LHCN-M2 (cell line): ENCODE measurements at regions not wholly inside any gene's neighbourhood (a gene's known extent, or its start where the extent isn't known, plus 50 kb on each side); places are given as distances from the start of the nearest gene placed in this dataset.
A peak's percentile ranks its signal among the peaks of the same experiment; 100 is the strongest.

Experiments used
- DNase-seq: peaks from one replicate; pipeline ENCODE4 v3.0.0-alpha.2; 2012; ENCODE audit warnings: low read depth

DNA sequence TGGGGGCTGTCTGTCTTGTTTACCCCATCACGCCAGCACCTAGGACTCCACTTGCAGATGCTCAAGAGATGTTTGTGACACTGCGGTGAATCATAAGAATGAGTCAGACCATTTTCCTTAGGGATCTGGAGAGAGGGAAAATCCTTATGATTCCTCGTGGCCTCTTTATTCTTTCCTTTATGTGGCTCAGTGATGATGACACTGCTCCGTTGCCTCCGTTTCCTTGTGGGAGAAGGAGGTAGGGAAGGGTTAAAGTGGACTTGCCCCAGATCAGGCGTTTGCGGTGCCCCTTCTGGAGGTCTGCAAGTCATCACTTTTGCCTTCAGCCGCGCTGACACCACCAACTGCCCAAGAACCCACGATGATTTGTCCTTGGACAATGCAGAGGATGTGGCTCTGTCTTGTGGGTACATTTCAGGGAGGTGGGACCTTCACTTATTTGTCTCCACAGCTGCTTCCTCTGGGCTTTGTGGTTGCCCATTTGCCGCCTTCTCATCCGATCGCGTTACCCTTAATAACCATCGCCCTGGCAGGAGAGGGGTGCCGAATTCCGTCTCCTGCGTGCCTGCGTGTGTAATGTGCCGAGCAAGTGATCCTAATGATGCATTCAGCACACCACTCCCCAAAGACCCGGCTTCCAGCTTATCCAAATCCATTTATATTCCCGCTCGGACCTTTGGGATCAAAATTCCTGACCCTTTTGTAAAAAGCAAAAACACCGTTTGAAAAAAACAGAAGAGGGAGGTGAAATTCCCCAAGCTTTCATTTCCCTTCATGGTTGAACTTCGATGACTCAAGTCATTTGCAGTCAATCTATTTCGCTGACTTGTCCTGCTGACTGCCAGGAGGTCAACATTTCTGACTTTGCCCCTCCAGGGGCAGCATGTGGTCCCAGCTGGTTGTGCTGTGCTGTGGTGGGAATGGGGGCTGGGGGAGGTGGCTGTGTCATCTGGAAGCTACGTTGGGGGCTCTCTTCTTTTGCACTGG, 87.2 kb upstream of the IRX3 start:
- DNase-seq = peak; percentile 100

DNA sequence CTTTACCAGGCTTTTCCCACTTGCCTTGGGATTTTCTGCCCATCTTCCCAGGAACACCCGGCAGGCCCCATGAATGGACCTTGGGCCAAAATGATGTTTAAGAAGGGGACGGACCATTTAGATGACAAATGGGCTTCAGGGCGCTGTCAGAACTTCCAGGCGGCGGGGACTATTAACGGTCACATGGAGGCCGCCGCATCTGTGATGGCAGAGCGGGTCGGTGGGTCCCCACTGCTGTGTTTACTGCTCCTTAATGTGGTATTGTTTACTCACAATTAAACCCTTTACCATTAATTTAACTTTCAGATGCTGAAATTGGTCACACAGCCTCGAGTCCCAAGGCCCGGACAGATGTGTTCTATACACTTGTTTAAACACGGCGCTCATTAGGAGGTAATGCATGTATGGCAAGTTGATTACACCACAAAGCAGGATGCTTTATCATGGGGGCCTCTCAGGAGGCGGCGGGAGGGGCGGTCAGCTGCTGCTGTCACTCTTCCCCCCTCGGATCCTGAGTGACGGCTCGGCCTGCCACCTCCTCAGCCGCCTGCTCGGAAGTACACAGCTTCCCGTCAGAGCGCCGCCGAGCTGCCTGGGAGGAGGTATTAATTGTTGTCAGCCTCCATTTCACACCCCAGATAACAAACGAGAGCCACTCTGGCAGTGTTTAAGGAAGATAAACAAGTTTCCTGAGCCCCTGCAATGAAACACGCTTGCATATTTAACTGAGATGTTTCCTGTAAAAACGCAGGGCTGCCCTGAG, 83.9 kb upstream of the IRX3 start:
- DNase-seq = peak; percentile 90

DNA sequence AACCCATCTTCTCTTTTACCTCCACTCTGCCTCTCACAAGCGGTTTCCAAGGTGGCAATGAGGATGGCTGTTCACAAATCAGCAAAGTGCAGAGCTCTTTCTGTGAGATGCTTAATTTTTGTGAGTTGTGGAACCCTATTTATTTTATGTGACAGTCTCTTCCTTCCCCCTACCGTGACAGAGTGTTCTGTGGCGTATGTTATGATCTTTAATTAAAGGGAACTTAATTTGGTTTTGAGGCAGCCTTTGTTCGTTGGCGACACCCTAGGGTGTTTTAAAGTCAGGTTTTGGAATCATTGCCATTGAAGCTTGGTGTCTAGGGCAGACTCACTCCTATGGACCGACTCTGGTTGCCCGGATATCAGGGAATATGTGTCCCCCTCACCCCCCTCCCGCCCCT, 83.3 kb upstream of the IRX3 start:
- DNase-seq = no peak

DNA sequence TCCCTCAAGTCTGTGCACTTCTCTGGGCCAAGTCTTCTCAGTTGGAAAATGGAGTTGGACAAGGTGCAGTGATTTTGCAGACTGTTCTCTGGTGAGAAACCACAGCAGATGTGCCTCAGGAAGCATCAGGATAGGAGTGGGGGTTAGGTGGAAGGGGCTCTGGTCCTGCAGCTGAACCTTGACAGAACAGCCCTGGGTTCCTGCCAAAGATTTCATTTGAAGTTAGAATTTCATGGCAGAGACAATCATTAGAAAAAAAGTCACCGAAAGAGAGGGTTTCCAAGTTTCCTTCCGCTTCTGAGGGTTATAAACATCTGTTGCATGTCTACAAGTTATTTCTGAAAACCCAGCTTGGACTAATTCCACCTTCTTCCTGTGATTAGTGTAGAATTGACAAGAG, 80.4 kb upstream of the IRX3 start:
- no peak for DNase-seq

DNA sequence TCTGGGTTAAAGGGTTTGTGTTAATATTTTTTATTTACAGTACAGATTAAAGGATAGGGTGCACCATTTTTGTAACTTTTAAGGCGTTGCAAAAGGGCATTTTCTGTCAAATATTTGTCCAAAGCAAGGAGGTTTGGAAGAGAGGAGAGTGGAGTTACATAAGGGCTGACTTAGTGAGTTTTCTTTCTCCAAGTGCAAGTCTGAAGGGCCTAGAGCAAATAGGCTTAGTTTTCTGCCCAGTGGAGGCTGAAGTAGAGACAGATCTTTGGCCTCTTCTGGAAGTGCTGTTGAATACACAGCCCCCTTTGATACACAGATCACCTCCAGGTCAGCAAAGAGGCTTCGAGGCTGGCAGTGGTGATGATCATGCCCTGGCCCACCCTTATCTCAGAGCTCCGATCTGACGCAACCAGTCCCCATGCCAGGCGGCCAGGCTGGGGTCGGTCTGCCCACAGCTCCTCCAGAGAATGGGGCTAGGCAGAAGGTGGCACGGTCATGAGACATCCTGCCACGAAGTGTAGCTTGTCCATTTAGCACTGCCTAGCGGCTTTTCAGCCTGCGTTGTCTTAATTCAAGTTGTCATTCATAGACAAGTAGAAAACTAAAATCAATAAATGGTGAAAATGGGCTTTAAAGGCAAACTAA, 79.5 kb upstream of the IRX3 start:
- no peak for DNase-seq

DNA sequence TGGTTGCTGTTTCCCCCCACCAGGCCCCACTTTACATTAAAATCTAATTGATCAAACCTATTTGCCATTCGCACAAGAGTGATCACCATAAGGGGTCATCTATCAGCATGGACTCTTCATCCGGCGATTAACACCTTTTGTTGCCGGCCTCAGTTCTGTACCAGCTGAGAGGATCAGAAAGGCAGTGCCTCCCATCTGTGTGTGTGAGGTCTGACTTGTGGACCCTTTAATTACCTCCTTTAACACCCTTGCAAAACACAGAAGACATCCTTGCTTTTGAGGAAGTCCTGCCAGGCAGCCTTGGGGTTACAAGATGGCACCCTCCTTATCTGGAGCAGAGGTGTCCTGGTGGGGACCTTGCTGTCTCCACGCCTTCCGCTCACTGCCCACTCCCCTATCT, 77.2 kb upstream of the IRX3 start:
- DNase-seq = no peak

DNA sequence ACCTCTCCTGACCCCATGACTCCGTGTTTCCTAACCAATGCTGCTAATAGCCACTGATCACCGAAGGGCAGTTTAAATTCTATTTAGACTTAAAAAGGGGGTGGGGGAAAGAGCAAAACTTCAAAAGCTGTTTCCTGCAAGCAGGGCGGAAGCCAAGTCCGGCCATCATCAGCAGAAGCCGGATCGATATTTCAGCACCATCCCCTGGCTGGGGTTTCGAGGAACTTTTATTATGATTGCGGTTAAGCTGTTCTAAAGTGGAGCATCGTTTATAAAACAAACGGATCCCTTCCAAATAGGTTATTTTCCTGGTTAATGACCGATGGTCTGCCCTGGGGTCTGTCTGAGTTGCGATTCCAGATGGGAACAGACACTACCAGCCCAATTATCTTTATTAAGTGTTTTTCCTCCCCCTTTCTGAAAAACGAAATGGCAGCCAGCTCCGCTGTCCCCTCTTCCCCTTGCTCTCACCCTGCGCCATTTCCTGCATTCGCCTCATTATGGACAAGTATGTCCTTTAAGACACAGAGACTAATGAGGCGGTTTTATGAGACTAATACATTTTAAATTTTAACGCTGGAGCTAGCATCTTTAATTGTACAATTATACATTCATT, 76.1 kb upstream of the IRX3 start:
- DNase-seq = no peak

DNA sequence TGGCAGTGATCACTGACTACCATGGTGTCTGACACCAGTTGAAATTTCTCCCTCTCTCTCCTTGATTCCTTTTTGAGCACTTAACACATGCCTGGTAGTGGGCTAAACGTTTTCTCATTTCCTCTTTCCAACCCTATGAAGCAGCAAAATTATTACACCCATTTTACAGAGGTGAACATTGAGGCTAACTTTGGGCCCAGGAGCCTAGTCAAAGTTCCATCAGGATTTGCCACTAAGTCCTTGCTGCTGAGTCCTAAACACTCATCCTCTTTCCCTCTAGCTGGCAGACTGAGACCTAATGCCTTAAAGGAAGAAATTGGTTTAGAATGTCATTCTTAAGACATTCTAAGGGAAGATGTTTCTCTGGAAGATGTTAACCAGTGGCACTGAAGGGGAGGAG, 74.7 kb upstream of the IRX3 start:
- DNase-seq = no peak

DNA sequence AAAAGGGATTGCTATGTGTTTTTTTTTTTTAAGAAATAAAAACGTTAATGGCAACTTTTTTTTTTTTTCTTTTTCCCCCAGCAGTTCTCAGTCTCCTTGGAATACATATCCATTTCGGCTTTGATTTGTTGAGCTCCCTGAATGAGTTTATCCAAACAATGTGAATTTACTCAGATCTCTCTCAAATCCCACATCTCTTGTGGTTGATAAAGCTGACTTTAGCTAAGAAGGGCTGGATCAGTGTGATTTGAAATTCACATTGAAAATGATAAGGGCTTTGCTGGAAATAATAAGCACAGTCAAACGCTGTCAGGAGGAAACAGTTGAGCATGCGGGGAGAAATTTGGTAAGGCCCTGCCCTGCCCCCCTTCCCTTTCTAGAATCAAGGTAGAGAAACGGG, 74.1 kb upstream of the IRX3 start:
- no peak for DNase-seq

DNA sequence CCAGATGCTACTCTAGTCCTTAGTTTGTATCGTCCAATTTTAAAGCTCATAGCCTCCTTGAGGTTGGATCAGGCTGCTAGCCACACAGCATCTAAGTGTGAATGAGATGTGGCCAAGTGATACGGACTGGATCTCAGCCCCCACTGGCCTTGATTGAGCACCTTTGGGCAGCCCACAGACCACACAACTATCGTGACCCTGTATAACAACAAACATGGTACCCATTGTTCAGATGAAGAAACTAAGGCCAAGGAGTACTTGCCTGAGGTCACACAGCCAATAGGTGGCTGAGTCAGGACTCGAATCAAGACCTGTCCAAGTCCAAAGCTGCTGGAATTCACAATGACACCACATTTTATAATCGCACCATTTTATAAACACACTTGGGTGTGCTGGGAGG, 73.0 kb upstream of the IRX3 start:
- DNase-seq = no peak

DNA sequence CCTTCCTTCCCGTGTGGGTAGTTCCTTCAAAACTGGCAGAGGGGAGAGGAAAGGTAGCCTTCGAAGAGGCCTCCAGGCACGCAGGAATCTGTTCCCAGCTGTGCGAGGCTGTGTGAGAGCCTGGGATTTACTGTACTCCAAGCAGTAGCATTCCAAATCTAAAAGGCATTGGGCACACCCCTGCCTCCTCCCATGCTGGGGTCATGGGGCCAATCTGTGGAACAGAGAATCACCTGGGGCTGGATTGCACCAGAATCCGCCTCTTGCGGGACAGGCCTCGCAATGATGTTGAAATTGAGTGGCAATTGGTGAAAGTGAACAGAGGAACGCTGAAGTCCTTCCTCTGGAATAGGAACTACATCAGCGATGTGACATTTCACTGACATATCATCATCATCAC, 72.5 kb upstream of the IRX3 start:
- peak; percentile 49 for DNase-seq

DNA sequence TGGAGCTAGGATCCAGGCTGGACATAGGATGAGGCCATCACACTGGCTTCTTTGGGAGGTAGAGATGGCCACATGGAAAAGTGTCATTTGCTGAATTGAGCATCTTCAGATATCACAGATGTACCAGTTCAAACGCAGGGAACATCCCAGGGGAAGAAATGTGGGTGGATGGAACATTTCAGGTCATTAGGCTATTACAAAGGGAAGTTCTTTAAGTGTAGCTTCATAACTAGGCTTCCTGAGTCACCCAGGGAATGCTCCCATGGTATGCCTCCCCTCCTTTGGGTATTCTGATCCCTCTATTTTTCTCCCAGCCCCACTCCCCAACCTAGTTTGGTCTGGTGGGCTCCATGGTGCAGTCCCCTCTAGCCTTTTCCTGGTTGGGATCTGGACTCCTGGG, 69.8 kb upstream of the IRX3 start:
- DNase-seq = peak; percentile 43

DNA sequence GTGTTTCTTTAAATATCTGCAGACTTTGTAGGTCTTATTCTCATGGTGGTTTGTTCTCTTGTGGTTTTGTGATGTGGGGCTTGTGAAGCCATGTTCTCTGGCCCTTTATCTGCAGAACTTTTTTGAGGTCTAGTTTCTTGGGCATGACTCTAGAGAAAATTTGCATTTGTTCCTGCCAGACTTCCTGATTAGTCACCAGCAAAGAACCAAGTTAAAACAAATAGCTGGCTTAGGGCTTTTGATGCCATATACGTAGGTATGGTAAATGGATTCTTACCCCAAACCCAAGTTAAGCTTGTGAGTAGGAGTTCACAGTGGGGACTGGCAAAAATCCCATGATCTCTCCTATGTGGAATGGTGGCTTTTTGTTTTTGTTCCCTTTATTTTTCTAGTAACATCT, 68.7 kb upstream of the IRX3 start:
- DNase-seq = peak; percentile 91

DNA sequence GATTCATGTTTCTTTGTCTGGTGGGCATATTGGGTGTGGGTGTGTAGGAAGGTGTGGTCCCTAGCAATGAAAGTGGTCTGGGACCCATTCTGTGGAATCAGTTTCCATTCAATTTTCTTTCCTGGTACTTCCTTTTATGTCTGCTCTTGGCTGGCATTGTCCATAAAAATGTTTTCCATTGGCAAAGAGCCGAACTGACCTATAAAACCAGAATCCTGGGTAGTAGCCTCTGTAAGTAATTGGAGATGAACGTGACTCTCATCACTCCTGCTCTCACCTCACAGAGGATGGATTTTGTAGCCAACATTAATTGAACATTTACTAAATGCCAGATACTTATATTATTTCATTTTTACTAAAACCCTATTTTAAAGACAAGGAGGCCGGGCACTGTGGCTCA, 66.5 kb upstream of the IRX3 start:
- no peak for DNase-seq

DNA sequence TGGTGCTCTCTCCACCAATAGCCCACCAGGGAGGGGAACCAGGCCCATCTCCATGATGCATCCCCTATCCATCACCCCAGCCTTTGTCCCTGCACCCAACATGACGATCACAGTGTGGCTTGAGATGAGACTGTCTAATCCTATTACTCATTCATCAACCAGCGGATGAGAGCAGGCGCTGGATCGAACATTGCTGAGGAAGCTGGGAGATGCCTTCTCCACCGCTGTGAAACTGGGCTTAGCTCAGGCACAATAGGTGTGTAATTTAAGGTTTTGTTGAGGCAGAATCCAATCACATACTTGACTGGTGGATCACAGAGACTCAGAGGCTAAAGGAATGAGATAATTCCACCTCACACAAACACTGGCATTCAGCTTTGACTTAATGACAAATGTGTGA, 64.6 kb upstream of the IRX3 start:
- no peak for DNase-seq

DNA sequence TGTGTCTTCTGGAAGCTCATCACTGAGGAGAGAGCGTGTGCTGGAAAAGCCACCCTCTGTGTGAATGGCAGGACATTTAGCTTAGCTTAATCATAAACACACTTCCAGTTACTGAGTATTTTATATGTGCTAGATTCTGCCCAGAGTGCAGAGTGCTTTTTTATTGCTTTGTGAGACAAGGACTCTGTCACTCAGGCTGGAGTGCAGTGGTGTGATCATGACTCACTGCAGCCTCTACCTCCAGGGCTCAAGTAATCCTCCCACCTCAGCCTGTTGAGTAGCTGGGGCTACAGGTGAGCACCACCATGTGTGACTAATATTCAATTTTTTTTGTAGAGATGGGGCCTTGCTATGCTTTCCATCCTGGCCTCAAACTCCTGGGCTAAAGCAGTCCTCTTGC, 61.4 kb upstream of the IRX3 start:
- no peak for DNase-seq

DNA sequence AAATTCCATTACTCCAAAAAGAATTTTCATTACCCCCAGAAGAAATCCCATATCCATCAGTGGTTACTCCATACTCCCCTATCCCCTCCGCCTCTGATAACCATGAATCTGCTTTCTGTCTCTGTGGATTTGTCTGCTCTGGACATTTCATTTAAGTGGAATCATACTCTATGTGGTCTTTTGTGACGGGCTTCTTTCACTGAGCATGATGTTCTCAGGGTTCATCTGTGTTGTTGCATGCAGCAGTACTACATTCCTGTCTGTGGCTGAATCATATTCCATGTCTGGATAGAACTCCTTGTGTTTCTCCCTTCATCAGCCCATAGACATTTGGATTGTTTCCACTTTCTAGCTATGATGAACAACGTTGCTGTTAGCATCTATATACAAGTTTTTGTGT, 59.5 kb upstream of the IRX3 start:
- peak; percentile 45 for DNase-seq

DNA sequence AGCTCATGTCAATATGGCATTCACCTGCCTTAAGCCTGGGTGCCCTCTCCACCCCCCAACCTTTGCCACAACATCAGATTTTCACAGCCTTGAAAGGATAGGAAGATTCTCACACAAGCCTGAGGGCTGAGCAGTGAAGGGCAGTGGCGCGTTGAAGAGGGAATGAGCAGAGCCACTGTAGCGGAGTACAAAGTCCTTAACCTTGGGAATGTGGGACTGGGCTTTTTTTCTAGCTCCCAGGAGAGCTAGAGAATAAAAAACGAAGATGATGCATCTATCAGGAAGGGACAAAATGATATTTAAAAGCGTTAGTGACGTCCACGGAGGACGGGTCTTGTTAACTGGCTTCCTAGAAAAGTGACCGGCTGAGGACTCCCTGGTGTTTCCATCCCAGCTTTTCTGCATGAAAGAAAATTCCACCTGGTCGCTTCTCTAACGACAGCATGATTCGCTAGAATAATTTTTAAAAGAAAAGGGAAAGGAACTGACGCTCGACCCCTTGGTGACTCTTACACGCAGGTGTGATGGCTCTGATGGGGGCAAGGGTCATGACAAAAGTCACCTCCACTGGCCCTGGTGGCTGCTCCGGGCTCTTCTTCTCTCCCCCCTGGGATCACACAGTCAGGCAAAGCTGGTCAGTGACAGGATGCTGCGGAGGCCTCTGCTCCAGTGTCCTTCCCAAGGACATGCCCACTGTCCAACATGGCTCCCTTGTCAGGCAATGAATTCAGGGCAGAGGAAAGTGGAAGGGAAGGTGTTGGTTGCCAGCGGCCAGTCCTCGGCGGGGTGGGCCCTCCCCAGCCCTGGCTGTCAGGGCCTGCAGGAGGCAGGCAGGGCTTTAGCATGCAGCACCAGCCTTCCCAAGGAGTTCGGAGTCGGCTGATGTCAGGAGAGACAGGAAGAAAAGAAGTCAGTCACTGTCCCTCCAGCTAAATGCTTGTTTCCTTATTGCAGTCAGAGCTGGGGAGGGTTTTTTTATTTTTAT, 58.4 kb upstream of the IRX3 start:
- no peak for DNase-seq

DNA sequence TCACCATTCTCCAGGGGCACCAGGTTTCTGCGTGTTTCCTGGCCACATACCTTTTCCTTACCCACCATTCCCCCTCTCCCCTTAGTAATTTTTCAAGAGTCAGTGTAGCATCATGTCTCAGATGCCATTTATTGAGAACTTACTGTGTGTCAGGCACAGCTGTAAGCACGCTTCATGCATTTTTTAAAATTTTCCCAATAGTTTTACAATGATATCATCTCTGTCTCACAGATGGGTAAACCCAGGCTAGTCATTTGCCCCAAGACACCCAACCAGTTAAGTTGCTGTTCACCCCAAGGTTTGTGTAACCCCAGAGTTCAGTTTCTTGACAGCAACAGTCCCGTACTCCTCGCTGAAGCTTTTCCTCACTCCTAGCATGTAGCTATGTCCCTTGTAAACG, 56.4 kb upstream of the IRX3 start:
- peak; percentile 80 for DNase-seq

DNA sequence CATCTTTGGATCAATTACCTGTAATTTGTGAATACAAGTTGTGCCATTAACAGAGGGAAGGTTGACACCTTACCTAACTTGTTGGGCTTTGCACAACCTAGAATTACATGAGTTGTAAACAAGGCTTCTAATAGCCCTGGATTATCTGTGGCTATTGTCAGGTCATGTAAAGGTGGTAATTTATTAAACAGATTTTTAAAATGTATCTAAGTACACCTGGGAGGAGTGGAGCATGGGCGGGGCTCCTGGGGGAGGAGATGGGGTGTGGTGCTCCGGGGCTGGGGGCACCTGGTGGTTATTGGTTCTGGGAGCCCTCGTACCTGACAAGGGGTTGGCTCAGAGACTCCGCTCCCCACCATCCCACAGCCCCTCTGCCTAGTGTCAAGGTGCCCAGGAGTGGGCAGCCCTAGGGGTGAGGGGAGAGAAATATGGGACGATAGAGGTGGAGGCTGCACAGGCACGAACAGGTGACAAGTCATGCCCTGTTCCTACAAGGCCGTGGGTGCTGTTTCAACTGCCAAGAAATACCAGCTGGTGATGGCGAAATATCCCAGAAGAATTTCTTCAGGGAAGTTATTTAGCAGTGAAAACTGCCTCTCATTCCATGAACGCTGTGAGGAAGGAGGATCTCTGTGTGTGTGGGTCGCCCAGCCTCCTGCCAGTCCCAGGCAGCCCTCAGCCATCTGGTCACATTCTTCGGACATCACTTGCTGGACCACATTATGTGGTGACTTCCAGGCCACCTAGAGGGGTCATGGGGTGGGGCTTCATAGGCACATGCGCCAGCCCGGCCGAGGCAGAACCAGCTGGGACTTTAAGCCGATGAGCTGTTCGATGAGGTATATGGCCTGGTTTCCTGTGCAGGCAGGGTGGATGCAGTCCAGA, 55.5 kb upstream of the IRX3 start:
- peak; percentile 83 for DNase-seq
